ENCODE measurements at regions not wholly inside any gene's neighbourhood (a gene's known extent, or its start where the extent isn't known, plus 50 kb on each side); places are given as distances from the start of the nearest gene placed in this dataset.
"Not testable (repeated sequence)": the region's sequence is repeated elsewhere in the genome, so short reads cannot be mapped to it uniquely, and the experiment has no call there.

DNA sequence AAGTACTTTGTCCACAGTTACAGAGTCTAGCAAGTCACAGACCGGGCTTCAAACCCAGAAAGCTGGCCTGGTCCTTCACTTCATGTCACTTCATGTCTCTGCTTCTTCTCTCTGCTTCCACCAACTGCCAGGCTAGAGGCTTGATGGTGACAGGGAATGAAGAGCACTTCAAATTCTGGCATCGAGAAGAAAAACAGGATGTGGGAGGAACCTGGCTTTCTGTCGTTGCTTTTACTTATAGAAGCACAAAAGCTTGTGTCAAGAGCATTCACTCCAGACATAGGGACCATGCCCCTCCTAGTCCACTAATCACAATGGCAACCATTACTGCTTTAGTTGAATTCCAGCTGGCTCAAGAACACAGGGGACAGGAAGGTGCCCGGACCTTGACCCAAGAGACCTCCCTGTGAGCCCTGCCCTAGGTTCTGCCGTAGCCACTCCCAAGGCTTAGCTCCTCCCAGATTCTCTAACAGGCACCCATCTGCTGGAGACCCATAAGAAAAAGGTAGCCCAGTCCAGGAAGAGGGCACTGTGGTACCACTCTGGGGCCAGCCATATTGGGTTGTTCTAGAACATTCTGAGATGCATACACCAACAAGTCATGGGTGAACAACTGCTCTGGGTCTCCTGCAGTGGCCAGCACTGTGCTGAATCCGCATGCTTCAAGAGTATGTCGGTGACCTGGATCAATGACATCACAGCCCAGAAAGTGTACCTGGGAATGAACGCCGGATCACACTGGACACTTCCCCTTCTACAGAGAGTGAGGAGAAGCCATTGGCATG is 181.8 kb downstream of the C16orf95 start:
- DNase-seq: no peak

DNA sequence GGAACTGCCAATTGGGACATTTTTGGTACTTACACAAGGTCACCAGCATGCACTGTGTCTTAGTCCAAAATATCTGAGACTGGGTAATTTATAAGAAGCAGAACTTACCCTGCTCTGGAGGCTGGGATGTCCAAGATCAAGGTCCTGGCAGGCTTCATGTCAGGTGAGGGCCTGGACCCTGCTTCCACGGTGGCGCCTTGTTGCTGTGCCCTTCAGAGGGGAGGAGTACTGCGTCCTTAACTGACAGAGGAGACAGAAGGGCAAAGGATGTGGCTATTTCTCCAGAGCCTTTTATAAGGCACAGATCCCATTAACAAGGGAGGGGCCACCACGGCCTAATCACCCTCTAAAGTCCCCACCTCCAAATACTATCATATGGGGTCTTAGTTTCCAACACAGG is 178.9 kb downstream of the C16orf95 start:
- no peak for DNase-seq

- no peak for DNase-seq
Measured at GRCh38 chr16:87138738-87139267, 178.4 kb downstream of the C16orf95 start.

DNA sequence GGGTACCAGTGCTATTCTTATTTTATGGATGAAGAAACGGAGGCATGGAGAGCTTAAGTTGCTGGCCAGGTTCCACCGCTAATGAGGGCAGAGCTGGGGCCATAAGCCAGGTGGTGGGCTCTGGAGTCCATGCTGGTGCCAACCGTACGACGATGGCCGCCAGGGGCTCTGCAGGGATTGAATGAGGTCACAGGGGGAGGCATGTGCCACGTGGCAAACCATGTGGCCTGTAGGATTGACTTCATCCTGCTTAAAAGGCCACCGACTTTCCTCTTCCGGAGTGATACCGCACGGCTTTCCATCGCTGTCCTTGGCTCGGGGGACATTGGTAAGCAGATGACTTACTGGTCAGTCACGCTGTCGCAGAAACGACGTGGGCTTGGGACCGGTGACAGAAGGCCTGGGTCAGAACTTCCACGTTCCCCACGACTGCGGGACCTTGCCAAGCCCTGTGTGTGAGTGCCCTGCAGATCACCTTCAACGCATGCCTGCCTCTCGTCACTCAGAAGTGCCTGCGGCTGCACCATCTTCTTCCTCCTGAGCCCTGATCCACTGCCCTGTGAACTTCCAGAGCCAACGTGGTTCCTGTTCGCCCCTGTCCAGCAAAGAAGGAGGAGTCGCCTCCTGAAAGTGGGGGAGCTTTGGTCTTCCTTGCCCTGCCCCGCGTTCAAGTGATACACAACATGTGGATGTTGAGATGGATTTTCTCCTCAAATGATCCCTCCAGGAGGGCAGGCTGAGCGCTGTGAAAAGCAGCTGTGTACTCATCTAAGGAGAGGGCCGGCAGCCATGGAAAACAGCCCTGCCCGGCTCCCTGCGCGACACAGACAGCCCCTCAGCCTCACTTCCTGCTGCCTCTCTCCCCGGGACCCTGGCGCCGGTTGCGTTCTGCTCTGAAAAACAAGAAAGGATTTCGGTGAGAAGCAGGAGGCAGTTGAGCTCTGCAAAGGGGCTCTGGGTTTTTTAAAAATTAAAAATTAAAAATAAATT is 176.7 kb downstream of the C16orf95 start:
- no peak for DNase-seq

DNA sequence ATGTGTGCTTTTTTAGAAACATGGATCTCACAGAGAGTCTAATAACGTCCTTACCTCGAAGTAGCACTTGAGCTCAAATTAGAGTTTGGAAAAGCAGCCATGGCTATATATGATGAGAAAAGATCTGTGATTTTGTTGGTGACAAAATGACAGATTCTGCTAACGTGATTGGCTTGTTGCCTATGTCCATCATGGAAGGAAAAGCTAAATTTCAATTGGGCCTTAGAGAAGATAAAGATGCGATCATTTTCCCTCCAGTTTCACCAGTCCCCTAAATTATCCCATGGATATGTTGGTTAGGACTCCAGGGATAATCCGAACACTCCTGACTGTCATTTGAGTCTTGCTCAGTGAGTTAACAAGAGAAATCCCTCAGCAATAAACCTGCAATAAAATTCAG is 175.8 kb downstream of the C16orf95 start:
- no peak for DNase-seq

- no peak for DNase-seq
Measured at GRCh38 chr16:87143661-87144121, 173.5 kb downstream of the C16orf95 start.

DNA sequence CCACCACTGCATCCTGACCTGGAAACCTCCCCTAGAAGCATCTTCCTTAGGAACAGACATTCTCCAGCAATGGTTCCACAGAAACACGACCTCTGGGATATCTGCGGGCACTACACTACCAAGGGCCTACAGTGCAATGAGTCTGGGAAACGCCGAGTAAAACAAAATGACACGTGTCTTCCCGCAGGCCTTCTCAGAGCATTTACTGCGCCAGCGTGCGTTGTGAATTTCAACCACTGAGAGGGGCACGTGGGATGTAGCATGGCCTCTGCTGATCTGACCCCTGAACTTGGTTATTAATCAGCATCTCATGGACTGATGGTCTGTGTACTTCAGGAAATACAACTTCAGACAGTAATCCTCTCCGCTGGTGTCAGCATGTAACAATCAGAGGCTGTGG is 173.0 kb downstream of the C16orf95 start:
- DNase-seq: no peak

GRCh38 chr16:87145181-87146176 is 171.7 kb downstream of the C16orf95 start:
- no peak for DNase-seq

GRCh38 chr16:87146676-87147075 is 170.5 kb downstream of the C16orf95 start:
- DNase-seq: no peak

DNA sequence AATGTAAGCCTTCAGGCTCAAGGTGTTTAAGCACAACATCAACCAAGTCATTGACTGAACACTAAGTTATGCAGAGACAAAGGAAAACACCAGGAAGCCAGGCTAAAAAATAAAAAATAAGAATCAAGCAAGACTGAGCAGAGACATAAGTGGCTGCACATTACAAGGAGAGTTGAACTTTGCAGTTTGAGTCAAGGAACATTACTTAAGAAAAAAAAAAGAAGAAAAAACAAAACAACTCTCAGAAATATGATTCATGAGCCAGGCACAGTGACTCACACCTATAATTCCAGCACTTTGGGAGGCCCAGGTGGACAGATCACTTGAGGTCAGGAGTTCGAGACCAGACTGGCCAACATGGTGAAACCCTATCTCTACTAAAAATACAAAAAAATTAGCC is 168.1 kb downstream of the C16orf95 start:
- no peak for DNase-seq

DNA sequence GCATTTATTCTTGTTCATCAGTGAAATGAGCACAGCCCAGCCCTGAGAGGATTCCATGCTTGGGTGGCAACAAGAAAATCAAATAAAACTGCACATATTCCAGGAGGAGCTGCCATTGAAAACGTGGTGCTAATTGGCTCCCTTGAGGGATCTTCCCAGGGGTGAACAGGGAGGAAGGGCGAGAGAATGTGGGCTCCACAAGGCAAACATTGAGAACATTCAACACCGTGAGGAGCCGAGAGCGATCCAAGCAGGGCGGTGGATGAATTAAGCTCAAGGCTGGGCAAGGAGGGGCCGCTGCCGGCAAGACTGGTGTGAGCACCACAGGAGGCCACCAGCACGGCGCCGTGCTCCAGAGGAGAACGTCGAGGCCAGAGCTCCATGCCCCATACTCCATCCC is 166.9 kb downstream of the C16orf95 start:
- no peak for DNase-seq

DNA sequence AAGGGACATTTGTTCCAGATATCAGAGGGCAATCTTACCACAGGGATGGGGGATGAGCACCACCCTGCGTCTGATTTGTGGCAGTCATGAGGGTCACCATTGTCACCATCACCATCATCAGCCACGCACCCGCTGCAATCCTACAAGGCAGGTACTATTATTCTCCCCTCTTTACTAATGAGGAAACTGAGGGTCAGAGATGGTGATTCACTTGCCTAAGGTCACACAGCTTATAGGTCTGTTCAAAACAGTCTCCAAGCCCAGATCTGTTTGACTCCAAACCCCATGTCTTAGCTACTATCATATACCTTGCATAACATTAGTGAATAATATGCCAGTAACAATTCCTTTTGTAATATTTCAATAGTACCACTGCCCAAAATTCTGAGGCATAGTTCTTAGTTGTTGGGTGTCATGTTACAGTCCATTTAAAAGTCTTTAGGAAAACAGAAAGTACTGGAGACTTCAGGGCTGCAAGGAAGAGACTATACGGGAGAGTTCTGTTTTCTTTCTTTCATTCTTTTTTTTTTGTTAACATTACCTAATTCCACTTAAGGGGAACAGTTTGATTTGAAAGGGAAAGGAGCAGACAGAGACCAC is 166.4 kb downstream of the C16orf95 start:
- DNase-seq: no peak

- no peak for DNase-seq
Measured at GRCh38 chr16:87152221-87152755, 164.9 kb downstream of the C16orf95 start.

- no peak for DNase-seq
Measured at GRCh38 chr16:87153326-87153725, 163.9 kb downstream of the C16orf95 start.

DNA sequence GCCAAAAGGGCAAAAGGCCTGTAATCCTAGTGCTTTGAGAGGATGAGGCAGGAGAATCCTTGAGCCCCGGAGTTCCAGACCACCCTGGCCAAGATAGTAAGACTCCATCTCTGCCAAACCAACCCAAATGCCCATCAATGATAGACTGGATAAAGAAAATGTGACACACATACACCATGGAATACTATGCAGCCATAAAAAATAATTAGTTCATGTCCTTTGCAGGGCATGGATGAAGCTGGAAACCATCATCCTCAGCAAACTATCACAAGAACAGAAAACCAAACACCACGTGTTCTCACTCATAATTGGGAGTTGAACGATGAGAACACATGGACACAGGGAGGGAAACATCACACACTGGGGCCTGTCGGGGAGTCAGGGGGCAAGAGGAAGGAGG is 161.9 kb downstream of the C16orf95 start:
- DNase-seq: not testable (repeated sequence)

DNA sequence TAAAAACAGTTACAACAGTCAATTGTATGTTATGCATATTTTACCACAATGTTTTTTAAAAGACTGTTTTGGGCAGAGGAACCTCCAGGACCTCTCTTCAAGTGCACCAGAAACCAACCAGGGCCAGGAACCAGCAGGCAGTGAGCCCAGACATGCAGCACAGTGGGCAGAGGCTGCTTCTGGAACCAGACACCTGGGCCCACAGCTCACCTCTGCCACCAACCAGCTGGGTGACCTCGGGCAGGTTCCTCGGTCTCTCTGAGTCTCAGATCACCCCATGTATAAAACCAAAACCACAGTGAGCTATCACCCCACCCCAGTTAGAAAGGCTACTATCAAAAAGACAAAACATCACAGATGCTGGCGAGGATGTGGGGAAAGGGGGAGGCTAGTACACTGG is 161.0 kb downstream of the C16orf95 start:
- DNase-seq: no peak

DNA sequence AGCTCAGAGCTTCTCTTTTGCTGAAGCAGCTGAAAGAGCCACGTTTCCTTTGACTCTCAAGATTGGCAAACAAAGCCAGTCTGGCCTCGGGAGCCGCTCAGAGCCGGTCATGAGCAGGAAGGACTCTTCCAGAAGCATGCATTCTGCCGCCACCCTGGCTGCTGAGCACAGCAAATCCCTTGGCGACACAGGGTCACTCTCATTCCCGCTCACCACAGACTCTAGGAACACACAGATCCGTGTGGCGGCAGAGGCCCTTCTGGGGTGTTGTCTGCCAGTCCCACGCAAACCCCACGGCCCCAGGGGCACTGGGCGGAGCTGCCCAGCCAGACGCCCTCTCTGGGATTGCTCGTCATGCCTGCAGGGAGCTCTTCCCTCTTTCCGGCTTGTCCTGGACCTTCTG is 157.0 kb downstream of the C16orf95 start:
- no peak for DNase-seq

DNA sequence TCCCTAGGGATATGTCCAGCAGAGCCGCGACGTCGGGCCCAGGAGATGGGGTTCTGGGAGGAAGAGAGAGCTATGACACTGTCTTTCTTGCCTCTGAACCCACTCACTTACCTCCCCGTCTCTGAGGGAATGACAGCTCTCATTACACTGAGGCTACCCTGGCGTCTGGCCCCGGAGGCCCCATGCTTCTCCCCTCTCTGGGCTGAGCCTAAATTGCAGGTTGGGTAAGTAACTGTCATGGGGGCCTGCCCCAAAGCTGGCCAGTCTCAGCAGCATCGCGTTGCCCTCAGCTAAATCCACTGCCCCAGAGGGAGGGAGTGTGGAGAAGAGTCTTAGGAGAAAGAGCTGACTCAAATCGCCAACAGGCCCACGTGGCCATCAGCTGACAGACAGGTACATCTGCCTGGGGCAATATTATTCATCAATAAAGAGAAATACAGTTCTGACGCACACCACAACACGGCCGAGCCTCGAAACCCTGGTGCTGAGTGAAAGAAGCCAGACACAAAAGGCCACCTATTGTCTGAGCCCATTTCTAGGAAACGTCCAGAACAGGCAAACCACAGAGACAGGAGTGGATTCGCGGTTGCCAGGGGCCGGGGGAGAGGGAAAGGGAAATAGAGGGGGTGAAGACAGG is 156.4 kb downstream of the C16orf95 start:
- no peak for DNase-seq

DNA sequence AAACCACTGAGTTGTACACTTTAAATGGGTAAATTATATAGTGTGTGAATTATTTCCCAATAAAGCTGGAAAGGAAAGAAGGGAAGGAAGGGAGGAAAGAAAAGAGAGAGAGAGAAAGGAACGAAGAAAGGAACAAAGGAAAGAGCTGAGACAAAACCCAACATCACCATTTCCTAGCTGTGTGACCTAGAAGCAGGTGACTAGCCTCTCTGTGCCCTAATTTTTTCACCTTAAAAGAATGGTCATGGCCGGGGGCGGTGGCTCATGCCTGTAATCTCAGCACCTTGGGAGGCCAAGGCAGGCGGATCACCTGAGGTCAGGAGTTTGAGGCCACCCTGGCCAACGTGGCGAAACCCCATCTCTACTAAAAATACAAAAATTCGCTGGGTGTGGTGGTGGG is 155.8 kb downstream of the C16orf95 start:
- DNase-seq: not testable (repeated sequence)

Data from left kidney (tissue), 1 donor.